GM19324 (cell line): ENCODE measurements at regions not wholly inside any gene's neighbourhood (a gene's known extent, or its start where the extent isn't known, plus 50 kb on each side); places are given as distances from the start of the nearest gene placed in this dataset.

ENCODE experiments used
- ATAC-seq: cut with Tn5 transposase; IDR thresholded peaks from one replicate; pipeline ENCODE4 v1.9.1; 2021; ENCODE audit warnings: mild to moderate bottlenecking, moderate library complexity; ENCODE audit not compliant: unreplicated experiment, low FRiP score

- no peak for ATAC-seq
Measured at GRCh38 chr4:63817196-63817865, 591.9 kb downstream of the TECRL start.

DNA sequence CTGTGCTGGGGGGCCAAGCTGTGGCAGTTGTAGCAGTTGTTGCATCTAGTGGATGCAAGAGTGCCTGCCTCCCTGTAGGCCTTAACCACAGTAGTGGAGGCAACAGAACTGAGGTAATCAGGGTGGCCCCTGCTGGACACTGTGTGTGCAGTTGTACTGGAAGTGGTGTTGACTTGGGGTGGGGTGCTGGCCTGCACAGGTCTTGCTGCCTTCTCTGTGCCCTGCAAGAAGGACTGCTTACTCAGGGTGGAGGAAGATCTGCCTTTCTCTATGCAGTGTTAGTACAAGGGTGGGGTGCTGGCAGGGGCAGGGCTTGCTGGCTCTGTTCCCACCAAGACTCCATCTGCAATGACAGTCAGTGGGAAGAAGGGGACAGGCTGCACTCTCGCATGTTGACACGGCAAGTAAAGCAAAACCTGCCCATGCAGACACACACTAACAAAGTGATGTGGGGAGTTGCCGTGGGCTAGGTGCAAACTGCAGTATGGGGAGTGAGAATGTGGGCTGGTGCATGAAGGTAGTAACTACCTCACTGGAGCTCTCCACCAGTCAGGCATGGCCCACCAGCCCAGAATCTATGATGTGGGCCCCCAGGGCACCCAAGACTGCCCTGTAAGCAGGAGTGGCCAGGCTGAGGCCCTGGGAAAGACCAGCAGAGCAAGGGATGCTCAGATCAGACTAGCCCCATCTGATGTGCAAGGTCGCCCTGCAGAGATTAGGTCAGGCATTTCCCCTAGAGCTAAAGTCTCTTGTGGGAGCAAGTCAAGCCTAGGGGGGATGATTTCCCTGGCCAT is 594.9 kb downstream of the TECRL start:
- no peak for ATAC-seq

- no peak for ATAC-seq
Measured at GRCh38 chr4:63799166-63799565, 610.1 kb downstream of the TECRL start.

- ATAC-seq, result no peak
Measured at GRCh38 chr4:63795301-63795700, 613.9 kb downstream of the TECRL start.

- ATAC-seq, result no peak
Measured at GRCh38 chr4:63790377-63790776, 618.9 kb downstream of the TECRL start.

DNA sequence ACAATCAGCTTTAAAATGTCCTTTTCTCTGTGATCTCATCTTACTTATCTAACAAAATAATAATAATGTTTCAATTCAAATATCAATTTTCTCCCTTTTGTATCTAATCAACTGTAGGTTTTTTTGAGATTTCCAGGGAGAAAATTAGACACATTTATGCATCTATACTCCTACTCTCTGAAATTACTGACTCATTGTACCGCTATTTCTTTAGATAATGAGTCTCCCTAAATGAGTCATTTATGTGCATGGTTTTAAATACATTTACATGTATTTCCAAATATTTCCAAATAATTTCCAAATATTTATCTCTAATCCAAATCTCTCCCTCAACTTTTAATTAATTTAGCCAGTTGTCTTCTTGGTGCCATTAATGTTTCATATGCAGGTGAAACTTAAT is 621.0 kb downstream of the TECRL start:
- ATAC-seq, result no peak

DNA sequence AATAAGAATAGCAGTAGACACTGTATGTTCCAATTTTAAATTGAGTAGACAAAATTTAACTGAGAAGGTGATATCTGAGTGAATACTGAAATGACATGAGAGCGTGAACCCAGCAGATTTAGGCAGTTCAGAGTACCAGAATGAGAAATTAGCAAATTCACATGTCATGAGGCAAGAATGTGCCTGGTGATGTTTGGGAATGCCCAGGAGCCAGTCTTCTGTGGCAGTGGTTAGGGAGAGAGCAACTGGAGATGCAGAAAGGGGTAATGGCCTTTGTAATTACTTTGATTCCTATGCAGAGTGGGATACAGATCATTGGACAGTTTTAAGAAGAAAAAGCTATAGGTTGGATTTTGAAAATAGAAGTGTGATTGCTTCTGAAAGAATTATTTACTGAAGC is 621.9 kb downstream of the TECRL start:
- no peak for ATAC-seq

- ATAC-seq, result no peak
Measured at GRCh38 chr4:63786171-63786570, 623.1 kb downstream of the TECRL start.

GRCh38 chr4:63784822-63785221 is 624.4 kb downstream of the TECRL start:
- no peak for ATAC-seq

GRCh38 chr4:63777601-63778000 is 631.6 kb downstream of the TECRL start:
- ATAC-seq, result no peak

GRCh38 chr4:63764400-63764799 is 644.9 kb downstream of the TECRL start:
- no peak for ATAC-seq

DNA sequence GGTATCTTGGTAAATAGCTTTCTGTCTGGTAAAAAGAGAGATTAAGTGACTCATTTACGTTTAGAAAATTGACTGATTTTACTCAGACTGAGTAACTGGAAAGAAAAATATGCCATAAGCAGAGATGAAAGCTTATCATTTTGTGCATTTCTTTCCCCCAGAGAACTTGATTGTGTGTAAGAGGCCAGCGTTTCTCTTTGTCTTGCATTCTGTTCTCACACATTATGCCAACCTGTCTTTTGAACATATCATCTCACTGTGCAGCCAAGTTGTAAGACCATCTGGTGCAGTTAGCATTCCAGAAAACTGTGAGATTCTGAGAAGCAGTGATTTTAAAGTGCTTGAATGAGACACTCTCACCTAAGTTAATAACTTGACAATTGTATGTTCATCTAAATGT is 651.3 kb downstream of the TECRL start:
- no peak for ATAC-seq

- no peak for ATAC-seq
Measured at GRCh38 chr4:63742882-63743281, 666.4 kb downstream of the TECRL start.

GRCh38 chr4:63729519-63729918 is 679.7 kb downstream of the TECRL start:
- no peak for ATAC-seq

DNA sequence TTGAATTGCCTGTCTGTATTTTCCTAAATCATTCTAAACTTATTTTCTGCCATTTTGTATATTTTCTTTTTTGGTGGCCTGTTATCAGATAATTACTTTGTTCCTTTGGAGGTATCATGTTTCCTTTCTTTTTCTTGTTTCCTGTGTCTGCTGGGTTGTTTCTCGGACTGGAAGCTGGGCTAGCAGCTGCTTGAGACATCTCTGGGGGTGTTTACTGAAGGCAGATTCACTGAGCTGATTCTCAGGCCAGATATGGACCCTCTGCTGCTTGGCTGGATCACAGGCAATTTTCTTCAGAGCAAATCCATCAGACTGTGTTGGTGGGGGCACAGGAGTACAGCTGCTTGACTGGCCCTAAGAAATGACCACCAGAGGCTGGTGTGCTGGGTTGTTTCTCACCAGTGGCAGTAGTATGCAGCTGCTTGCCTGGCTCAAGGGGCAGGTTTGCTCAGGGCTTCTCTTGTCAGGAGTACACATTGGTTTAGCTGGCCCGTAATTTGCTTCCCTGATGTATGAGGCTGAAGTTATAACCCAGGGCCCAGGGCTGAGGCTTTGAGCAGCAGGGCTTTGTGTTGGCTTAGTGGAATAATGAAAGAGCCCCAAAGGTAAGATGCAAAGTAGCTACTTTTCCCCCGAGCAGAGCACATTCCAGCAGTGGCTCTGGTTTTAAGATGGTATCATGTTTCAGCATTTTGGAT is 680.6 kb downstream of the TECRL start:
- no peak for ATAC-seq

- ATAC-seq, result no peak
Measured at GRCh38 chr4:63717384-63717783, 691.9 kb downstream of the TECRL start.

DNA sequence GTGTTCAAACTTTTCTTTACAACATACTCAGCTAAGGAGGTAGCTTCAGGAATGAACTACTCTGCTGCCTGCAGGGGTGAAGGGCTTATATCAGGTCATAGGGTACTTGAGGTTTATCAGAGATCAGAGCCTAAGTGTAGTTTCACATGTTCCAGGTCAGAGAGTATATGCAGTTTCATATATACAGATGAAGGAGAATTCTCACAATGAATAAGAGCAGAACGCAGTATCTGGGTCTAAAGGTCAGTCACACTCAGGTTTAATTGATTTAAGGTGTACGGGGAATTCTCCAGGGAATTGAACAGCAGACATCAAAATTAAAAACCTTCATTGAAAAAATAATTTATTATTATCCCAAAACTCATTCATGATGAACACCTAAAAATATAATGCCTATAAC is 700.6 kb downstream of the TECRL start:
- ATAC-seq, result no peak

DNA sequence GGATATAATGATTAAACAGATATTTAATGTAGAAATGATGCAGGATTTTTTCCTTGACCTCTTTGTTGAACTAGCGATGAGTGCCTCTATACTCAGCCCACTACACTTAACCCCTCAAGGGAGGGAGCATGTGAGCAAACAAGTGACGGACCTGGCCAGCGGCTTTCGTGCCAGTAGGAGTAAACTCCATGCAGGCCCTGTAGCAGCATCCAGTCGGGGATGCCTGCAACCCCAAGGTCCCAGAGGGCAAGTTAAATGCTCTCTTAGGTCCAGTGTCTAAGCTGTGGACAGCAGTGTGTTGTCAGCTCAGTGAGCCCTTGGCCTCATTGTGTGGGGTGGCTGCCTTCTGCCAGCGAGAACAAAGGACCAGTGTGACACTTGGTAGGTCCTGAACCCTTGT is 708.7 kb downstream of the TECRL start:
- no peak for ATAC-seq

DNA sequence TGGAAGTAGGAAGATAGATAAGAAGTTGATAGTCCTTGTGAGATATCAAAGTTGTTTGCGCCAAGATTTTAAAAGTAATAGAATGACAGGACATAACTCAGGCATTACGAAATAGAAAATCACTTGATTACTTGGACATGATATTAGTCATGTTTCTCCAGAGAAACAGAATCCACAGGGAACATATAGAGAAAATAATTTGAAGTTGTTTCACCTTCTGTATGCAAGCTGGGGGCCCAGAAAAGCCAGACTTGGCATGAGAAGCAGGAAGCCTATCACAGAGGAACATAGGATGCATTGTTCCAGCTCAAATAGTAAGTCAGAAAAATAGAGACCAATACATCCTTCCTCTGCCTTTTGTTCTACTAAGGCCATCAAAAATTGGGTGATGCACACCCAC is 715.9 kb downstream of the TECRL start:
- ATAC-seq, result no peak

GRCh38 chr4:63678358-63678931 is 730.8 kb downstream of the TECRL start:
- ATAC-seq, result no peak

DNA sequence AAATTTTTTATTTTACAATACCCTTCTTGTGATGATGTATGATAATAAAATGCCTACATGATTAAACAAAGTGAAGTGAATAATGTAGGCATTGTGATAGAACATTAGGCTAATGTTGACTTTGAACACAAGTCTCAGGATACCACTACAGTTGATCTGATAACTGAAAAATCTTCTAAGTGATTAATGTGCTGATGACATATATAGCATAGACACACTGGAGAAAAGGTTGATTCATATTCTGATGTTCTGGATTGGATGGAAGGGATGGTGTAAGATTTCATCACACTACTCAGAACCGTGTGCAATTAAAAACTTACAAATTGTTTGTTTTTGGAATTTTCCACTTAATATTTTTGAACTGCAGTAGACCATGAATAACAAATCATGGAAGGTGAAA is 738.5 kb downstream of the TECRL start:
- ATAC-seq, result no peak
